ENCODE measurements at regions not wholly inside any gene's neighbourhood (a gene's known extent, or its start where the extent isn't known, plus 50 kb on each side); places are given as distances from the start of the nearest gene placed in this dataset.

GRCh38 chr3:18666655-18667054, 241.5 kb upstream of the SATB1 start:
- no peak for DNase-seq

- DNase-seq, result no peak
Measured at GRCh38 chr3:18660059-18660458, 234.9 kb upstream of the SATB1 start.

GRCh38 chr3:18657858-18658820, 233.0 kb upstream of the SATB1 start:
- no peak for DNase-seq

GRCh38 chr3:18656866-18657265, 231.7 kb upstream of the SATB1 start:
- no peak for DNase-seq

- DNase-seq, result no peak
Measured at GRCh38 chr3:18656410-18656809, 231.3 kb upstream of the SATB1 start.

- no peak for DNase-seq
Measured at GRCh38 chr3:18655827-18656226, 230.7 kb upstream of the SATB1 start.

- no peak for DNase-seq
Measured at GRCh38 chr3:18652781-18653180, 227.6 kb upstream of the SATB1 start.

- DNase-seq, result no peak
Measured at GRCh38 chr3:18650731-18651130, 225.6 kb upstream of the SATB1 start.

- no peak for DNase-seq
Measured at GRCh38 chr3:18649666-18650363, 224.7 kb upstream of the SATB1 start.

- DNase-seq, result no peak
Measured at GRCh38 chr3:18648868-18649462, 223.8 kb upstream of the SATB1 start.

- no peak for DNase-seq
Measured at GRCh38 chr3:18648159-18648558, 223.0 kb upstream of the SATB1 start.

- no peak for DNase-seq
Measured at GRCh38 chr3:18645619-18646018, 220.5 kb upstream of the SATB1 start.

GRCh38 chr3:18643281-18643680, 218.1 kb upstream of the SATB1 start:
- DNase-seq, result no peak

GRCh38 chr3:18641916-18642315, 216.8 kb upstream of the SATB1 start:
- DNase-seq, result no peak

- DNase-seq, result no peak
Measured at GRCh38 chr3:18635215-18635614, 210.1 kb upstream of the SATB1 start.

- no peak for DNase-seq
Measured at GRCh38 chr3:18634461-18634860, 209.3 kb upstream of the SATB1 start.

- DNase-seq, result no peak
Measured at GRCh38 chr3:18633002-18633401, 207.9 kb upstream of the SATB1 start.

- no peak for DNase-seq
Measured at GRCh38 chr3:18630295-18630694, 205.2 kb upstream of the SATB1 start.

- no peak for DNase-seq
Measured at GRCh38 chr3:18625085-18625484, 199.9 kb upstream of the SATB1 start.

GRCh38 chr3:18623220-18623619, 198.1 kb upstream of the SATB1 start:
- DNase-seq, result no peak

- no peak for DNase-seq
Measured at GRCh38 chr3:18618723-18619122, 193.6 kb upstream of the SATB1 start.

GRCh38 chr3:18611991-18612390, 186.9 kb upstream of the SATB1 start:
- DNase-seq, result no peak

- no peak for DNase-seq
Measured at GRCh38 chr3:18609187-18609586, 184.0 kb upstream of the SATB1 start.

- no peak for DNase-seq
Measured at GRCh38 chr3:18597919-18598318, 172.8 kb upstream of the SATB1 start.
